HFF-Myc (cell line): ENCODE measurements at regions not wholly inside any gene's neighbourhood (a gene's known extent, or its start where the extent isn't known, plus 50 kb on each side); places are given as distances from the start of the nearest gene placed in this dataset.

ENCODE experiments used
- DNase-seq: peaks from one replicate; pipeline ENCODE4 v3.0.0-alpha.2; 2011; ENCODE audit warnings: low read depth; ENCODE audit errors: extremely low read depth
- H3K4me3 ChIP-seq: replicated peaks from 2 replicates; pipeline ENCODE4 v1.5.1; 2011; ENCODE audit warnings: low read depth, mild to moderate bottlenecking, control low read depth, low read length
- CTCF ChIP-seq: IDR thresholded peaks from 2 replicates; pipeline ENCODE4 v1.5.1; 2012; ENCODE audit warnings: mild to moderate bottlenecking, low read depth, low read length, control low read depth; ENCODE audit errors: missing control alignments

DNA sequence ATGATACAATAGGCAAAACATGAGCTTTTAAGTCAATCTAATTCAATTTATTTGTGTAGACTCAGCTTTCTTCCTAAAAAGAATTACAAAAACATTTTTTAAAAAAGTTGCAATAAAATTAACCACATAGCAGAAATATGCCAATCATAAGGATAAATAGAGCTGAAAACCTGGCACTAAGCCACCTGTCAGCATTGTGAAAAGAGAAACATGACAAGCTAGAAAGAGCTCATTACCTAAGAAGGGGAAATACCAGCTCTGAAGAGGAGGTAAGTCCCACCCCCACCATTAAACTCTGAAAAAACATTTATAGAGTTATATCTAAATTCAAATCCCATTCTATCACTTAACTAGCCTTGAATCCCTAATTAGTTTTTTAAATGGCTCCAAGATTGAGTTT, 372.9 kb downstream of the OSTF1 start:
- TF ChIP-seq CTCF = no peak
- no peak overlapping the region for H3K4me3 ChIP-seq
- no peak for DNase-seq

GRCh38 chr9:75462866-75463265, 374.6 kb downstream of the OSTF1 start:
- no peak overlapping the region for H3K4me3 ChIP-seq
- no peak for DNase-seq
- TF ChIP-seq CTCF = no peak

DNA sequence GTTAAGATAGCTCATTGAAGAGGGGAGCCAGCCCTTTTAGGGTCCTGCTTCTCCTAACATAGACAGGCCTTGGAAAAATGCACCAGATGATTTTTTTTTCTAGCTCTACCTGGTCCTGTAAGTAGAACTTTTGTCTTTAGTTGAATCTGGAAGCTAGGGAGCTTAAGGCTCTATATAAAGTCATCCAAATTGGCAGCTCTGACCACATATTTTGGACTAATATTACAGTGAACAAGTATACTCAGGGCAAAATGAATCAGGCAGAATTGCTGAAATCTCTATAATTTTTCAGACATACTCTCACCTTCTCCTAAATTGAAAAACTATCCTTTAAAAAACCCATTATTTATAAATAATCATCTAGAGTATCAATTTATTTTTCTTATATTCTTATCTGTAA, 375.6 kb downstream of the OSTF1 start:
- DNase-seq = no peak
- no peak overlapping the region for H3K4me3 ChIP-seq
- no peak for TF ChIP-seq CTCF

DNA sequence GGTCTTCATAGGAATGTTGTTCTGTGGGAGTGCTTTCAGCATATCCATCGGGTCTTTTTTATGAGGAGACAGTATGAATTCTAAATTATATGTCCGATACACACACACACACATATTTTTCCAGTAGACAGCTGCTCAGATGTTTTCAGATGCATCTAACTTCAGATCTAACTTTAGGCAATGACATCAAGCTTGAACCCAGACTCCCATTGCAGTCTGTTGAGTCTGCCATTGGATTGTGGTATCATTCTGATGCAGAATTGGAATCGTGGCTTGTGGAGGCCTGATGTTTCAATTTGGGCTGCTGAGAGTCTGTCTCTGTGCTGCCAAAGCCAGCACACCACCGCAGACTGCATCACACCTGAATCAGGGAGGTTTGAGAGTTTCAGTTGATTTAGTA, 376.4 kb downstream of the OSTF1 start:
- no peak for DNase-seq
- H3K4me3 ChIP-seq = no peak overlapping the region

GRCh38 chr9:75467142-75467541, 378.8 kb downstream of the OSTF1 start:
- no peak for TF ChIP-seq CTCF
- H3K4me3 ChIP-seq = no peak overlapping the region
- DNase-seq = no peak

More for the DNA sequence above, 376.4 kb downstream of the OSTF1 start:
- no peak for TF ChIP-seq CTCF

- TF ChIP-seq CTCF = no peak
- DNase-seq = no peak
- H3K4me3 ChIP-seq = no peak overlapping the region
Observed at GRCh38 chr9:75471549-75472114, 383.3 kb downstream of the OSTF1 start.

- no peak for DNase-seq
- no peak overlapping the region for H3K4me3 ChIP-seq
- TF ChIP-seq CTCF = no peak
Observed at GRCh38 chr9:75482566-75482965, 394.3 kb downstream of the OSTF1 start.
